GM23338 (cell line): ENCODE measurements at regions not wholly inside any gene's neighbourhood (a gene's known extent, or its start where the extent isn't known, plus 50 kb on each side); places are given as distances from the start of the nearest gene placed in this dataset.

ENCODE experiments used
- ATAC-seq: fragments of 200-7000 bp; cut with Tn5 transposase; 3 replicates; pipeline ENCODE4 v1.9.1; 2020
- DNase-seq: peaks from one replicate; pipeline ENCODE4 v3.0.0-alpha.2; 2015; ENCODE audit warnings: low spot score
- H2AFZ ChIP-seq: fragments of 200-600 bp; sonication (generic); 2 replicates; pipeline ENCODE4 v1.8.0; 2016; ENCODE audit warnings: antibody characterized with exemption, mild to moderate bottlenecking, moderate library complexity
- H3F3A ChIP-seq: fragments of 200-600 bp; sonication (generic); replicated peaks from 2 replicates; pipeline ENCODE4 v1.8.0; 2017; ENCODE audit warnings: antibody characterized with exemption, mixed run types, low read depth
- H3K27ac ChIP-seq: fragments of 200-600 bp; sonication (generic); 2 replicates; pipeline ENCODE4 v1.6.1; 2016; ENCODE audit warnings: low read depth
- H3K27me3 ChIP-seq: fragments of 200-600 bp; sonication (generic); 2 replicates; pipeline ENCODE4 v1.8.0; 2016; ENCODE audit warnings: mild to moderate bottlenecking, mixed run types, moderate library complexity; ENCODE audit not compliant: insufficient read depth
- H3K36me3 ChIP-seq: fragments of 200-600 bp; sonication (generic); 2 replicates; pipeline ENCODE4 v1.8.0; 2016; ENCODE audit warnings: mild to moderate bottlenecking; ENCODE audit not compliant: insufficient read depth
- H3K4me1 ChIP-seq: fragments of 200-600 bp; sonication (generic); 2 replicates; pipeline ENCODE4 v1.8.0; 2016; ENCODE audit warnings: mild to moderate bottlenecking, moderate library complexity; ENCODE audit not compliant: insufficient read depth
- H3K4me2 ChIP-seq: fragments of 200-600 bp; sonication (generic); 2 replicates; pipeline ENCODE4 v1.7.1; 2017; ENCODE audit warnings: mixed run types
- H3K4me3 ChIP-seq: fragments of 200-600 bp; sonication (generic); 2 replicates; pipeline ENCODE4 v1.6.1; 2016; ENCODE audit warnings: mixed run types
- H3K79me2 ChIP-seq: fragments of 200-600 bp; sonication (generic); replicated peaks from 2 replicates; pipeline ENCODE4 v1.8.0; 2017; ENCODE audit warnings: mild to moderate bottlenecking; ENCODE audit not compliant: insufficient read depth
- H3K9me2 ChIP-seq: fragments of 200-600 bp; sonication (generic); 2 replicates; pipeline ENCODE4 v1.8.0; 2017; ENCODE audit not compliant: insufficient read depth
- H4K20me1 ChIP-seq: fragments of 200-600 bp; sonication (generic); replicated peaks from 2 replicates; pipeline ENCODE4 v1.8.0; 2017; ENCODE audit warnings: mild to moderate bottlenecking; ENCODE audit not compliant: insufficient read depth
- H3K27ac Mint-ChIP-seq: 2 replicates; pipeline ENCODE4 v1.8.0; 2020; ENCODE audit warnings: inconsistent platforms, mild to moderate bottlenecking, moderate library complexity, mixed read lengths
- H3K27me3 Mint-ChIP-seq: 3 replicates; pipeline ENCODE4 v1.8.0; 2022; ENCODE audit warnings: low read depth, mild to moderate bottlenecking, moderate library complexity, mixed read lengths, inconsistent platforms; ENCODE audit not compliant: insufficient read depth, poor library complexity
- H3K36me3 Mint-ChIP-seq: 3 replicates; pipeline ENCODE4 v1.8.0; 2021; ENCODE audit warnings: low read depth, mild to moderate bottlenecking, inconsistent platforms, moderate library complexity, mixed read lengths
- H3K4me1 Mint-ChIP-seq: 3 replicates; pipeline ENCODE4 v1.8.0; 2020; ENCODE audit warnings: mild to moderate bottlenecking, inconsistent platforms, mixed read lengths
- H3K4me3 Mint-ChIP-seq: 3 replicates; pipeline ENCODE4 v1.8.0; 2021; ENCODE audit warnings: moderate library complexity, mild to moderate bottlenecking, inconsistent platforms, mixed read lengths
- H3K9me3 Mint-ChIP-seq: 3 replicates; pipeline ENCODE4 v1.8.0; 2020; ENCODE audit warnings: moderate library complexity, mild to moderate bottlenecking, inconsistent platforms, mixed read lengths
- CREB1 ChIP-seq: fragments of 250-450 bp; sonication (Bioruptor Pico); IDR thresholded peaks from 2 replicates; pipeline ENCODE4 v1.5.0; 2020; ENCODE audit warnings: low read depth, mild to moderate bottlenecking, moderate library complexity
- ETS1 ChIP-seq: IDR thresholded peaks from 2 replicates; pipeline ENCODE4 v1.6.1; 2016; ENCODE audit warnings: antibody characterized with exemption
- EZH2 ChIP-seq: fragments of 200-600 bp; sonication (generic); IDR thresholded peaks from one replicate; pipeline ENCODE4 v1.8.0; 2017; ENCODE audit warnings: antibody characterized with exemption, mild to moderate bottlenecking, low read depth; ENCODE audit not compliant: unreplicated experiment
- EZH2phosphoT487 ChIP-seq: fragments of 200-600 bp; sonication (generic); IDR thresholded peaks from one replicate; pipeline ENCODE4 v1.8.1; 2018; ENCODE audit warnings: antibody characterized with exemption; ENCODE audit not compliant: unreplicated experiment
- JUNB ChIP-seq: IDR thresholded peaks from one replicate; pipeline ENCODE4 v1.6.1; 2016; ENCODE audit warnings: antibody characterized with exemption; ENCODE audit not compliant: unreplicated experiment
- NANOG ChIP-seq: IDR thresholded peaks from 2 replicates; pipeline ENCODE4 v1.6.1; 2016; ENCODE audit warnings: antibody characterized with exemption, borderline replicate concordance
- POLR2AphosphoS5 ChIP-seq: IDR thresholded peaks from 2 replicates; pipeline ENCODE4 v1.6.1; 2016; ENCODE audit warnings: antibody characterized with exemption, low read depth
- STAT1 ChIP-seq: IDR thresholded peaks from one replicate; pipeline ENCODE4 v1.6.1; 2016; ENCODE audit warnings: antibody characterized with exemption; ENCODE audit not compliant: unreplicated experiment
- ZNF114 ChIP-seq: fragments of 250-450 bp; sonication (Bioruptor Pico); IDR thresholded peaks from 2 replicates; pipeline ENCODE4 v1.5.0; 2020; ENCODE audit warnings: mild to moderate bottlenecking, moderate library complexity
- ZNF331 ChIP-seq: fragments of 250-450 bp; sonication (Bioruptor Pico); IDR thresholded peaks from 2 replicates; pipeline ENCODE4 v1.5.0; 2020; ENCODE audit warnings: low read depth, mild to moderate bottlenecking, moderate library complexity
- ZNF462 ChIP-seq: fragments of 250-450 bp; sonication (Bioruptor Pico); IDR thresholded peaks from 2 replicates; pipeline ENCODE4 v1.5.0; 2020; ENCODE audit warnings: mild to moderate bottlenecking, moderate library complexity
- TF ChIP-seq, protein P1 (sequence below), 2 experiments: fragments of 200-600 bp in 1 of 2; sonication (generic) in 1 of 2; conservative IDR thresholded peaks; 2 replicates each; pipeline versions ENCODE4 v1.5.1 to v1.6.1; 2016 to 2017; ENCODE audit warnings: antibody characterized with exemption in 2 of 2, low read depth in 2 of 2, mild to moderate bottlenecking in 2 of 2, moderate library complexity in 1 of 2

GRCh38 chr4:79687006-79687405 lies 279.0 kb upstream of the GK2 start (continued):
- no peak for TF ChIP-seq ZNF462 (CRISPR knock-in tag)
- TF ChIP-seq, protein P1, sequence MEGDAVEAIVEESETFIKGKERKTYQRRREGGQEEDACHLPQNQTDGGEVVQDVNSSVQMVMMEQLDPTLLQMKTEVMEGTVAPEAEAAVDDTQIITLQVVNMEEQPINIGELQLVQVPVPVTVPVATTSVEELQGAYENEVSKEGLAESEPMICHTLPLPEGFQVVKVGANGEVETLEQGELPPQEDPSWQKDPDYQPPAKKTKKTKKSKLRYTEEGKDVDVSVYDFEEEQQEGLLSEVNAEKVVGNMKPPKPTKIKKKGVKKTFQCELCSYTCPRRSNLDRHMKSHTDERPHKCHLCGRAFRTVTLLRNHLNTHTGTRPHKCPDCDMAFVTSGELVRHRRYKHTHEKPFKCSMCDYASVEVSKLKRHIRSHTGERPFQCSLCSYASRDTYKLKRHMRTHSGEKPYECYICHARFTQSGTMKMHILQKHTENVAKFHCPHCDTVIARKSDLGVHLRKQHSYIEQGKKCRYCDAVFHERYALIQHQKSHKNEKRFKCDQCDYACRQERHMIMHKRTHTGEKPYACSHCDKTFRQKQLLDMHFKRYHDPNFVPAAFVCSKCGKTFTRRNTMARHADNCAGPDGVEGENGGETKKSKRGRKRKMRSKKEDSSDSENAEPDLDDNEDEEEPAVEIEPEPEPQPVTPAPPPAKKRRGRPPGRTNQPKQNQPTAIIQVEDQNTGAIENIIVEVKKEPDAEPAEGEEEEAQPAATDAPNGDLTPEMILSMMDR (conservative IDR thresholded peaks at IDR 0.05; ENCODE audit: low read depth in 2 of 2) = no peak
- no peak for TF ChIP-seq CREB1 (CRISPR knock-in tag)
- TF ChIP-seq EZH2 = no peak
- no peak for TF ChIP-seq ZNF114 (CRISPR knock-in tag)
- TF ChIP-seq POLR2AphosphoS5 = no peak

DNA sequence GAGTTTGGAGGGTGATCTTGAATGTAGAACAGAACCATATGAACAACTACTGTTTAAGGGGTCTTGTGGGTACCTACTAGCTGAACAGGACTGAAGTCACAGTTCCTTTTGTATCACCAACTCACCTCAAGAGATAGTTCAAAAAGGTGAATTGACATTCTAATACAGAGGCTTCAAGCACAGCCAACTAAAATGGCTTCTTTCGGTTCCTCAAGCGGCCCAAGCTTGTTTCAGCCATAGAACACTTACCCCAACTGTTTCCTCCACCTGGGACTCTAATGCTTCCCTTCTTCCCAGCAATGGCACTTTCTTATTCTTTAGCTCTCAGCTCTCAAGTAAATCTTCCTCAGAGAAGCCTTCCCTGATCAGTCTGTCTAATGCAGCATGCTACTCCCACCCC lies 277.5 kb upstream of the GK2 start:
- Mint-ChIP-seq H3K27ac (no peak overlapping the region), H3K9me3 (no peaks in the 10 kb centered on the region), H3K4me3 (no peak overlapping the region), H3K27me3 (no peaks in the 10 kb centered on the region), H3K4me1 (peaks cover 4% of the 10 kb centered on the region; the same call in 2 of the 3 replicates), H3K36me3 (no peaks in the 10 kb centered on the region)
- H3K4me1 ChIP-seq = no peaks in the 10 kb centered on the region
- no peak overlapping the region for H3K4me3 ChIP-seq
- DNase-seq (no peak), ATAC-seq (no peak)
- H3K79me2 ChIP-seq = no peaks in the 10 kb centered on the region
- H3K27me3 ChIP-seq = no peaks in the 10 kb centered on the region
- TF ChIP-seq ETS1 = no peak
- TF ChIP-seq STAT1 = no peak
- no peak for TF ChIP-seq ZNF114 (CRISPR knock-in tag)
- TF ChIP-seq NANOG = no peak
- no peak for TF ChIP-seq POLR2AphosphoS5
- no peak for TF ChIP-seq EZH2phosphoT487
- no peak for TF ChIP-seq JUNB
- no peak for TF ChIP-seq ZNF331 (CRISPR knock-in tag)
- TF ChIP-seq, protein P1 (conservative IDR thresholded peaks at IDR 0.05; ENCODE audit: low read depth in 2 of 2) = no peak
- no peaks in the 10 kb centered on the region; the same call in 1 of the 2 replicates for H3K9me2 ChIP-seq
- H2AFZ ChIP-seq = no peak overlapping the region
- H3K36me3 ChIP-seq = no peaks in the 10 kb centered on the region
- H4K20me1 ChIP-seq = no peaks in the 10 kb centered on the region
- H3K27ac ChIP-seq = no peak overlapping the region
- no peak overlapping the region for H3K4me2 ChIP-seq
- H3F3A ChIP-seq = no peaks in the 10 kb centered on the region
